Hepatocyte (in vitro differentiated cells): ENCODE measurements at regions not wholly inside any gene's neighbourhood (a gene's known extent, or its start where the extent isn't known, plus 50 kb on each side); places are given as distances from the start of the nearest gene placed in this dataset.
"Not testable (repeated sequence)": the region's sequence is repeated elsewhere in the genome, so short reads cannot be mapped to it uniquely, and the experiment has no call there.

ENCODE experiments used
- DNase-seq: peaks from one replicate; pipeline ENCODE4 v3.0.0-alpha.2; 2016; ENCODE audit warnings: low spot score
- H2AFZ ChIP-seq: fragments of 200-600 bp; sonication (generic); 2 replicates; pipeline ENCODE4 v1.6.0; 2016; ENCODE audit warnings: antibody characterized with exemption, mild to moderate bottlenecking
- H3K27ac ChIP-seq: fragments of 200-600 bp; sonication (generic); 2 replicates; pipeline ENCODE4 v1.5.1; 2016; ENCODE audit warnings: mild to moderate bottlenecking
- H3K27me3 ChIP-seq: fragments of 200-600 bp; sonication (generic); 2 replicates; pipeline ENCODE4 v1.6.1; 2016
- H3K36me3 ChIP-seq: fragments of 200-600 bp; sonication (generic); replicated peaks from 2 replicates; pipeline ENCODE4 v1.5.1; 2016; ENCODE audit warnings: low read depth; ENCODE audit not compliant: insufficient read depth
- H3K4me1 ChIP-seq: fragments of 200-600 bp; sonication (generic); 2 replicates; pipeline ENCODE4 v1.5.1; 2016; ENCODE audit warnings: mild to moderate bottlenecking, moderate library complexity; ENCODE audit not compliant: insufficient read depth
- H3K4me2 ChIP-seq: fragments of 200-600 bp; sonication (generic); 2 replicates; pipeline ENCODE4 v1.6.0; 2016
- H3K4me3 ChIP-seq: fragments of 200-600 bp; sonication (generic); 2 replicates; pipeline ENCODE4 v1.5.1; 2016; ENCODE audit warnings: mild to moderate bottlenecking
- H3K79me2 ChIP-seq: fragments of 200-600 bp; sonication (generic); 2 replicates; pipeline ENCODE4 v1.6.0; 2017; ENCODE audit warnings: mild to moderate bottlenecking
- H3K9me2 ChIP-seq: fragments of 200-600 bp; sonication (generic); replicated peaks from 2 replicates; pipeline ENCODE4 v1.6.0; 2017; ENCODE audit warnings: mild to moderate bottlenecking; ENCODE audit not compliant: insufficient read depth
- H3K9me3 ChIP-seq: fragments of 200-600 bp; sonication (generic); 2 replicates; pipeline ENCODE4 v1.5.1; 2016; ENCODE audit warnings: low read depth, mild to moderate bottlenecking
- H4K20me1 ChIP-seq: fragments of 200-600 bp; sonication (generic); 2 replicates; pipeline ENCODE4 v1.6.0; 2016; ENCODE audit warnings: mild to moderate bottlenecking; ENCODE audit not compliant: insufficient read depth, poor library complexity, severe bottlenecking
- CTCF ChIP-seq: fragments of 200-600 bp; sonication (generic); IDR thresholded peaks from 2 replicates; pipeline ENCODE4 v1.5.1; 2016; ENCODE audit warnings: antibody characterized with exemption, mild to moderate bottlenecking; ENCODE audit not compliant: poor library complexity
- EZH2 ChIP-seq: fragments of 200-600 bp; sonication (generic); IDR thresholded peaks from 2 replicates; pipeline ENCODE4 v1.6.1; 2016; ENCODE audit warnings: antibody characterized with exemption, mild to moderate bottlenecking, borderline replicate concordance
- EZH2phosphoT487 ChIP-seq: fragments of 200-600 bp; sonication (generic); IDR thresholded peaks from one replicate; pipeline ENCODE4 v1.6.1; 2018; ENCODE audit warnings: antibody characterized with exemption, mild to moderate bottlenecking, low read depth, moderate library complexity; ENCODE audit not compliant: unreplicated experiment, severe bottlenecking
- whole genome bisulfite sequencing: methylation state at CpG from one replicate; pipeline ENCODE4 v1.1.6; 2016; ENCODE audit warnings: low lambda C conversion rate; ENCODE audit errors: missing lambda C conversion rate; 5-methylcytosine and 5-hydroxymethylcytosine counted together

- no peak overlapping the region for H3K4me3 ChIP-seq
- H3K79me2 ChIP-seq: no peaks in the 10 kb centered on the region
- H3K27me3 ChIP-seq: no peaks in the 10 kb centered on the region
- no peaks in the 10 kb centered on the region for H3K4me1 ChIP-seq
- no peaks in the 10 kb centered on the region for H3K9me2 ChIP-seq
- H3K4me2 ChIP-seq: no peak overlapping the region
- no peak for DNase-seq
- TF ChIP-seq EZH2phosphoT487 (no peak), EZH2 (no peak), CTCF (no peak)
- H4K20me1 ChIP-seq: no peaks in the 10 kb centered on the region
- H3K27ac ChIP-seq: no peak overlapping the region
- no peaks in the 10 kb centered on the region for H3K36me3 ChIP-seq
- H2AFZ ChIP-seq: no peak overlapping the region
- WGBS: 88% methylated on average over 2 of the region's 2 CpGs
- no peaks in the 10 kb centered on the region for H3K9me3 ChIP-seq
Observed at GRCh38 chr5:83800201-83800600, 79.5 kb upstream of the HAPLN1 start.

- not testable (repeated sequence) for H3K9me3 ChIP-seq, H3K4me1 ChIP-seq, DNase-seq, H3K27me3 ChIP-seq, H3K36me3 ChIP-seq, H3K9me2 ChIP-seq, H4K20me1 ChIP-seq, H3K79me2 ChIP-seq, H2AFZ ChIP-seq, H3K4me2 ChIP-seq, H3K27ac ChIP-seq, H3K4me3 ChIP-seq
- WGBS: 50% methylated on average over 11 of the region's 11 CpGs
Observed at GRCh38 chr5:83799020-83799419, 78.4 kb upstream of the HAPLN1 start.

GRCh38 chr5:83789371-83789770 is 68.7 kb upstream of the HAPLN1 start:
- H3K4me3 ChIP-seq: no peak overlapping the region
- no peaks in the 10 kb centered on the region for H3K27me3 ChIP-seq
- no peaks in the 10 kb centered on the region for H3K9me2 ChIP-seq
- H3K9me3 ChIP-seq: no peaks in the 10 kb centered on the region
- 11% methylated on average over 1 of the region's 1 CpG for WGBS
- no peak overlapping the region for H2AFZ ChIP-seq
- H3K4me2 ChIP-seq: no peak overlapping the region
- no peaks in the 10 kb centered on the region for H3K79me2 ChIP-seq
- no peak for TF ChIP-seq EZH2
- no peak for TF ChIP-seq CTCF
- no peak for TF ChIP-seq EZH2phosphoT487
- H3K4me1 ChIP-seq: peaks cover 4% of the 10 kb centered on the region
- no peaks in the 10 kb centered on the region for H3K36me3 ChIP-seq
- H3K27ac ChIP-seq: no peak overlapping the region
- H4K20me1 ChIP-seq: no peaks in the 10 kb centered on the region
- DNase-seq: no peak

GRCh38 chr5:83787631-83788030 is 67.0 kb upstream of the HAPLN1 start:
- no peak for DNase-seq
- no peak overlapping the region for H2AFZ ChIP-seq
- H3K4me3 ChIP-seq: no peak overlapping the region
- H3K27me3 ChIP-seq: no peaks in the 10 kb centered on the region
- H3K9me3 ChIP-seq: no peaks in the 10 kb centered on the region
- no peaks in the 10 kb centered on the region for H4K20me1 ChIP-seq
- no peaks in the 10 kb centered on the region for H3K9me2 ChIP-seq
- H3K27ac ChIP-seq: no peak overlapping the region
- H3K4me1 ChIP-seq: peaks cover 4% of the 10 kb centered on the region
- TF ChIP-seq EZH2phosphoT487 (no peak), CTCF (no peak), EZH2 (no peak)
- no peaks in the 10 kb centered on the region for H3K79me2 ChIP-seq
- H3K36me3 ChIP-seq: no peaks in the 10 kb centered on the region
- 65% methylated on average over 3 of the region's 3 CpGs for WGBS
- no peak overlapping the region for H3K4me2 ChIP-seq
